Body of pancreas (tissue), 4 donors: ENCODE measurements at regions not wholly inside any gene's neighbourhood (a gene's known extent, or its start where the extent isn't known, plus 50 kb on each side); places are given as distances from the start of the nearest gene placed in this dataset.

ENCODE experiments used
- ATAC-seq: fragments of 150-250 bp; one replicate; pipeline ENCODE4 v1.9.1; 2016
- DNase-seq, 4 donors: peaks; one replicate each; pipeline ENCODE4 v3.0.0-alpha.2; 2019
- H3K27ac ChIP-seq, 4 donors: fragments of 200-600 bp; sonication (generic); 1 replicate in 3 of 4; 2 replicates in 1 of 4; pipeline versions ENCODE4 v1.5.1 to v1.6.1; 2016 to 2019; ENCODE audit warnings: mild to moderate bottlenecking in 1 of 4, mixed read lengths in 1 of 4, moderate library complexity in 1 of 4
- H3K27me3 ChIP-seq, 2 donors: fragments of 200-600 bp; sonication (generic); one replicate each; pipeline ENCODE4 v1.6.0; 2016; ENCODE audit warnings: mild to moderate bottlenecking in 1 of 2
- H3K36me3 ChIP-seq, 2 donors: fragments of 200-600 bp; sonication (generic); replicated peaks in 1 of 2; 2 replicates each; pipeline ENCODE4 v1.5.1; 2016; ENCODE audit warnings: low read depth in 2 of 2; ENCODE audit not compliant: insufficient read depth in 1 of 2
- H3K4me1 ChIP-seq: fragments of 200-600 bp; sonication (generic); one replicate; pipeline ENCODE4 v1.6.0; 2016
- H3K4me3 ChIP-seq, 2 donors: fragments of 200-600 bp; sonication (generic); 1 replicate in 1 of 2; 2 replicates in 1 of 2; pipeline ENCODE4 v1.5.1; 2016 to 2019
- H3K9me3 ChIP-seq, 3 donors: fragments of 200-600 bp; sonication (generic); 1 replicate in 2 of 3; 2 replicates in 1 of 3; pipeline ENCODE4 v1.5.1; 2016
- CTCF ChIP-seq, 7 experiments: fragments of 450-650 bp in 4 of 7; fragments of 200-600 bp in 3 of 7; sonication (generic) in 3 of 7; IDR thresholded peaks; one replicate each; pipeline ENCODE4 v1.5.1; 2016 to 2019; ENCODE audit warnings: antibody characterized with exemption in 7 of 7
- POLR2A ChIP-seq, 3 donors: fragments of 450-650 bp; IDR thresholded peaks; one replicate each; pipeline ENCODE4 v1.6.1; 2016; ENCODE audit warnings: antibody characterized with exemption in 3 of 3, mild to moderate bottlenecking in 2 of 3
- WGBS, 2 donors: methylation state at CpG; one replicate each; pipeline ENCODE4 v1.1.5; 2017; 5-methylcytosine and 5-hydroxymethylcytosine counted together
- intact Hi-C: fragments of 100-400 bp; cut with DNase I; formaldehyde crosslinking; loops from one replicate; pipeline ENCODE4 v1.15.1; 2023

- no peak for ATAC-seq
- Histone ChIP-seq H3K27ac (no peak overlapping the region), H3K27me3 (no peaks in the 10 kb centered on the region), H3K9me3 (no peaks in the 10 kb centered on the region), H3K4me3 (no peak overlapping the region), H3K36me3 (no peaks in the 10 kb centered on the region), H3K4me1 (no peaks in the 10 kb centered on the region)
- WGBS, 2 donors: 71 to 76% methylated on average over 4 of the region's 4 CpGs
- no peak for TF ChIP-seq CTCF (IDR thresholded peaks at IDR 0.05)
- TF ChIP-seq POLR2A (IDR thresholded peaks at IDR 0.05): no peak
- no peak for DNase-seq
- intact Hi-C loops: no loop called here
These were observed 328.8 kb downstream of the GADD45G start for GRCh38 chr9:89933578-89933977.

GRCh38 chr9:89935115-89935514 lies 330.3 kb downstream of the GADD45G start:
- Histone ChIP-seq H3K27ac (no peak overlapping the region), H3K4me1 (peaks cover 7% of the 10 kb centered on the region), H3K4me3 (no peak overlapping the region), H3K27me3 (no peaks in the 10 kb centered on the region), H3K36me3 (no peaks in the 10 kb centered on the region), H3K9me3 (no peaks in the 10 kb centered on the region)
- 92 to 97% methylated on average over 6 of the region's 6 CpGs for WGBS, 2 donors
- TF ChIP-seq CTCF (IDR thresholded peaks at IDR 0.05) (no peak), POLR2A (IDR thresholded peaks at IDR 0.05) (no peak)
- DNase-seq (no peak), ATAC-seq (no peak)
- intact Hi-C loops: no loop called here

- H3K27me3 ChIP-seq: no peaks in the 10 kb centered on the region
- H3K27ac ChIP-seq: no peak overlapping the region
- ATAC-seq (no peak), DNase-seq (no peak)
- no peak for TF ChIP-seq POLR2A (IDR thresholded peaks at IDR 0.05)
- no peak for TF ChIP-seq CTCF (IDR thresholded peaks at IDR 0.05)
- H3K4me1 ChIP-seq: peaks cover 13% of the 10 kb centered on the region
- H3K9me3 ChIP-seq: no peaks in the 10 kb centered on the region
- WGBS, 2 donors: 75 to 78% methylated on average over 4 of the region's 4 CpGs
- intact Hi-C loops: no loop called here
- no peak overlapping the region for H3K4me3 ChIP-seq
- no peaks in the 10 kb centered on the region for H3K36me3 ChIP-seq
These were observed 331.0 kb downstream of the GADD45G start for GRCh38 chr9:89935801-89936200.

GRCh38 chr9:89937051-89937450 lies 332.2 kb downstream of the GADD45G start:
- DNase-seq: no peak
- ATAC-seq: no peak
- Histone ChIP-seq H3K4me1 (peaks cover 19% of the 10 kb centered on the region), H3K27me3 (no peaks in the 10 kb centered on the region), H3K4me3 (no peak overlapping the region), H3K9me3 (no peaks in the 10 kb centered on the region), H3K36me3 (no peaks in the 10 kb centered on the region), H3K27ac (no peak overlapping the region)
- TF ChIP-seq POLR2A (IDR thresholded peaks at IDR 0.05) (no peak), CTCF (IDR thresholded peaks at IDR 0.05) (no peak)
- intact Hi-C loops: no loop called here
- 83 to 100% methylated on average over 2 of the region's 2 CpGs for WGBS, 2 donors

GRCh38 chr9:89939181-89939580 lies 334.4 kb downstream of the GADD45G start:
- DNase-seq (no peak), ATAC-seq (no peak)
- TF ChIP-seq CTCF (IDR thresholded peaks at IDR 0.05) (no peak), POLR2A (IDR thresholded peaks at IDR 0.05) (no peak)
- H3K9me3 ChIP-seq: no peaks in the 10 kb centered on the region
- H3K4me1 ChIP-seq: peaks cover 20% of the 10 kb centered on the region
- no peaks in the 10 kb centered on the region for H3K36me3 ChIP-seq
- no peak overlapping the region for H3K27ac ChIP-seq
- intact Hi-C loops: no loop called here
- H3K27me3 ChIP-seq: no peaks in the 10 kb centered on the region
- WGBS, 2 donors: 70 to 76% methylated on average over 6 of the region's 6 CpGs
- no peak overlapping the region for H3K4me3 ChIP-seq
